ENCODE measurements at regions not wholly inside any gene's neighbourhood (a gene's known extent, or its start where the extent isn't known, plus 50 kb on each side); places are given as distances from the start of the nearest gene placed in this dataset.

DNA sequence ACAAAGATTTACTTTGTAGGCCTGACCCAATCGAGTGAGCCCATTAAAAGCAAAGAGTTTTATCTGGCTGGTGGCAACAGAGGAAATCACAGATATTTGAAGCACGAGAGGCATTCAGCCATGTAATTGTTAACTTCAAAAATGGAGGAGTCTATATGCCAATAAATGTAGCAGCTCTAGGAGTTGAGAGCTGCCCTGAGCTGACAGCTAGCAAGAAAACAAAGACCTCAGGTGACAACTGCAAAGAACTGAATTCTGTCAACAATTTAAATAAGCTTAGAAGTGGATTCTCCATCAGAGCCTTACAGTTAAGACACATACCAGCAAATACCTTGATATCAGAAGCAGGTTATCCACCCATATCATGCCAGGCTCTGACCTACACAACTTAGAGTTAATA lies 463.1 kb upstream of the NEGR1 start:
- no peak for TF ChIP-seq POLR2A (IDR thresholded peaks at IDR 0.05)
- TF ChIP-seq, protein P1, sequence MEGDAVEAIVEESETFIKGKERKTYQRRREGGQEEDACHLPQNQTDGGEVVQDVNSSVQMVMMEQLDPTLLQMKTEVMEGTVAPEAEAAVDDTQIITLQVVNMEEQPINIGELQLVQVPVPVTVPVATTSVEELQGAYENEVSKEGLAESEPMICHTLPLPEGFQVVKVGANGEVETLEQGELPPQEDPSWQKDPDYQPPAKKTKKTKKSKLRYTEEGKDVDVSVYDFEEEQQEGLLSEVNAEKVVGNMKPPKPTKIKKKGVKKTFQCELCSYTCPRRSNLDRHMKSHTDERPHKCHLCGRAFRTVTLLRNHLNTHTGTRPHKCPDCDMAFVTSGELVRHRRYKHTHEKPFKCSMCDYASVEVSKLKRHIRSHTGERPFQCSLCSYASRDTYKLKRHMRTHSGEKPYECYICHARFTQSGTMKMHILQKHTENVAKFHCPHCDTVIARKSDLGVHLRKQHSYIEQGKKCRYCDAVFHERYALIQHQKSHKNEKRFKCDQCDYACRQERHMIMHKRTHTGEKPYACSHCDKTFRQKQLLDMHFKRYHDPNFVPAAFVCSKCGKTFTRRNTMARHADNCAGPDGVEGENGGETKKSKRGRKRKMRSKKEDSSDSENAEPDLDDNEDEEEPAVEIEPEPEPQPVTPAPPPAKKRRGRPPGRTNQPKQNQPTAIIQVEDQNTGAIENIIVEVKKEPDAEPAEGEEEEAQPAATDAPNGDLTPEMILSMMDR (IDR thresholded peaks at IDR 0.05), result no peak
